GM12878 (cell line): ENCODE measurements at regions not wholly inside any gene's neighbourhood (a gene's known extent, or its start where the extent isn't known, plus 50 kb on each side); places are given as distances from the start of the nearest gene placed in this dataset.

Source experiments
- ATAC-seq: fragments of 200-7000 bp; cut with Tn5 transposase; 3 replicates; pipeline ENCODE4 v1.9.1; 2020; ENCODE audit warnings: mild to moderate bottlenecking, moderate library complexity
- BruUV-seq: library from RNA; stranded (reverse); fragments of 400-500 nt; replicated peaks from 2 replicates; lab custom pipeline; 2021; lab: Mats Ljungman, UMichigan
- CTCF ChIA-PET: fragments of 300-600 bp; sonication (Branson Sonifier 250); formaldehyde crosslinking; extraction: SDS; loops from one replicate; lab custom pipeline; 2021; ENCODE audit warnings: inconsistent platforms; lab: Yijun Ruan, JAX
- POLR2A ChIA-PET: fragments of 350-600 bp; formaldehyde crosslinking; extraction: SDS; loops from one replicate; lab custom pipeline; 2021; ENCODE audit warnings: inconsistent platforms; lab: Charles Lee
- RAD21 ChIA-PET: fragments of 300-600 bp; sonication (Branson Sonifier 250); formaldehyde crosslinking; loops from one replicate; lab custom pipeline; 2023; ENCODE audit warnings: antibody characterized with exemption; ENCODE audit not compliant: unreplicated experiment; lab: Charles Lee
- SMC1A ChIA-PET: fragments of 300-600 bp; sonication (Branson Sonifier 250); formaldehyde crosslinking; loops from one replicate; lab custom pipeline; 2023; ENCODE audit not compliant: unreplicated experiment, uncharacterized antibody; lab: Charles Lee
- DNase-seq: peaks from one replicate; pipeline ENCODE4 v3.0.0-alpha.2; 2011; ENCODE audit warnings: low read depth, low spot score
- FAIRE-seq: peaks from 3 replicates; lab custom pipeline; 2011; peaks lifted over from hg19 to GRCh38; lab: Jason Lieb, UNC
- H2AFZ ChIP-seq: 2 replicates; pipeline ENCODE4 v1.6.0; 2011; ENCODE audit warnings: low read depth, low read length, control low read depth; ENCODE audit not compliant: control insufficient read depth
- H3K27ac ChIP-seq: 2 replicates; pipeline ENCODE4 v1.5.1; 2011; ENCODE audit warnings: control low read depth; ENCODE audit not compliant: control insufficient read depth, insufficient read depth
- H3K27me3 ChIP-seq, 2 experiments: replicated peaks in 1 of 2; 2 replicates each; pipeline versions ENCODE4 v1.6.0 to v1.6.1; 2011; ENCODE audit warnings: low read length in 1 of 2; ENCODE audit not compliant: control insufficient read depth in 2 of 2, insufficient read depth in 2 of 2
- H3K36me3 ChIP-seq, 2 experiments: 2 replicates each; pipeline ENCODE4 v1.5.1; 2011; ENCODE audit warnings: low read length in 1 of 2; ENCODE audit not compliant: control insufficient read depth in 2 of 2, insufficient read depth in 2 of 2
- H3K4me1 ChIP-seq: 2 replicates; pipeline ENCODE4 v1.6.1; 2011; ENCODE audit warnings: mild to moderate bottlenecking, low read length, moderate library complexity, mixed read lengths; ENCODE audit not compliant: control insufficient read depth, insufficient read depth
- H3K4me2 ChIP-seq: 2 replicates; pipeline ENCODE4 v1.6.0; 2011; ENCODE audit warnings: control low read depth; ENCODE audit not compliant: control insufficient read depth, insufficient read depth
- H3K4me3 ChIP-seq: fragments of 200-600 bp; sonication (generic); 2 replicates; pipeline ENCODE4 v1.5.1; 2016
- H3K79me2 ChIP-seq: 2 replicates; pipeline ENCODE4 v1.6.0; 2011; ENCODE audit warnings: low read length; ENCODE audit not compliant: control insufficient read depth, insufficient read depth
- H3K9ac ChIP-seq: 2 replicates; pipeline ENCODE4 v1.8.0; 2011; ENCODE audit warnings: low read length, control low read depth, mixed read lengths; ENCODE audit not compliant: control insufficient read depth, insufficient read depth
- H3K9me3 ChIP-seq: replicated peaks from 3 replicates; pipeline ENCODE4 v1.5.1; 2011; ENCODE audit warnings: mild to moderate bottlenecking, low read length; ENCODE audit not compliant: control insufficient read depth, insufficient read depth
- H4K20me1 ChIP-seq: 2 replicates; pipeline ENCODE4 v1.6.0; 2011; ENCODE audit not compliant: control insufficient read depth, insufficient read depth
- BHLHE40 ChIP-seq, 2 experiments: fragments of 450-650 bp in 1 of 2; IDR thresholded peaks; 2 replicates each; pipeline ENCODE4 v1.6.1; 2011 to 2017; ENCODE audit warnings: low read depth in 2 of 2, borderline replicate concordance in 1 of 2, improper control_type of control experiment in 1 of 2, low read length in 1 of 2, mild to moderate bottlenecking in 1 of 2
- CTCF ChIP-seq, 3 experiments: IDR thresholded peaks in 2 of 3; conservative IDR thresholded peaks in 1 of 3; 2 replicates each; pipeline ENCODE4 v1.5.1; 2011; ENCODE audit warnings: low read depth in 3 of 3, low read length in 3 of 3, mild to moderate bottlenecking in 3 of 3, control low read depth in 2 of 3, moderate library complexity in 2 of 3, inconsistent platforms in 1 of 3, mixed read lengths in 1 of 3; ENCODE audit not compliant: control insufficient read depth in 2 of 3, insufficient read depth in 1 of 3; ENCODE audit errors: extremely low read depth in 1 of 3
- EGR1 ChIP-seq, 2 experiments: IDR thresholded peaks; 1 replicate in 1 of 2; 2 replicates in 1 of 2; pipeline ENCODE4 v1.6.1; 2011 to 2012; ENCODE audit warnings: low read depth in 2 of 2, low read length in 2 of 2, borderline replicate concordance in 1 of 2, mild to moderate bottlenecking in 1 of 2, moderate library complexity in 1 of 2
- FOS ChIP-seq: IDR thresholded peaks from 3 replicates; pipeline ENCODE4 v1.6.1; 2011; ENCODE audit warnings: borderline replicate concordance; ENCODE audit not compliant: insufficient read length; ENCODE audit errors: extremely low read depth
- IRF3 ChIP-seq: fragments of 450-650 bp; IDR thresholded peaks from 2 replicates; pipeline ENCODE4 v1.6.1; 2014; ENCODE audit warnings: mild to moderate bottlenecking
- MAX ChIP-seq: IDR thresholded peaks from 2 replicates; pipeline ENCODE4 v1.6.1; 2012; ENCODE audit warnings: low read depth, low read length, improper control_type of control experiment
- MTA2 ChIP-seq: fragments of 450-650 bp; IDR thresholded peaks from 2 replicates; pipeline ENCODE4 v1.6.1; 2016; ENCODE audit warnings: low read depth, mild to moderate bottlenecking, moderate library complexity
- MXI1 ChIP-seq: fragments of 150-350 bp; IDR thresholded peaks from 2 replicates; pipeline ENCODE4 v1.6.1; 2011; ENCODE audit warnings: low read depth, mild to moderate bottlenecking, inconsistent platforms, low read length, improper control_type of control experiment
- PML ChIP-seq: IDR thresholded peaks from 2 replicates; pipeline ENCODE4 v1.6.1; 2012; ENCODE audit warnings: low read length, inconsistent platforms
- RAD51 ChIP-seq: fragments of 450-650 bp; IDR thresholded peaks from 2 replicates; pipeline ENCODE4 v1.6.1; 2016; ENCODE audit warnings: moderate library complexity, mild to moderate bottlenecking, inconsistent platforms
- REST ChIP-seq: IDR thresholded peaks from 2 replicates; pipeline ENCODE4 v1.6.1; 2012; ENCODE audit warnings: mild to moderate bottlenecking, low read depth, low read length
- SMAD1 ChIP-seq: fragments of 450-650 bp; IDR thresholded peaks from 2 replicates; pipeline ENCODE4 v1.6.1; 2018; ENCODE audit warnings: mild to moderate bottlenecking, low read depth; ENCODE audit not compliant: partially characterized antibody
- SMAD5 ChIP-seq: IDR thresholded peaks from 2 replicates; pipeline ENCODE4 v1.6.1; 2016; ENCODE audit warnings: antibody characterized with exemption, low read depth
- TCF3 ChIP-seq: IDR thresholded peaks from 2 replicates; pipeline ENCODE4 v1.6.1; 2012; ENCODE audit warnings: low read depth, mild to moderate bottlenecking, low read length, borderline replicate concordance; ENCODE audit not compliant: insufficient read depth
- USF2 ChIP-seq: IDR thresholded peaks from 2 replicates; pipeline ENCODE4 v1.6.1; 2011; ENCODE audit warnings: low read depth, low read length, improper control_type of control experiment, borderline replicate concordance
- ZZZ3 ChIP-seq: IDR thresholded peaks from 2 replicates; pipeline ENCODE4 v1.6.1; 2011; ENCODE audit warnings: low read depth; ENCODE audit not compliant: control insufficient read depth, insufficient read length
- WGBS: methylation state at CpG from one replicate; pipeline ENCODE4 v1.1.6; 2016; ENCODE audit warnings: low lambda C conversion rate; ENCODE audit not compliant: insufficient replicate concordance, insufficient coverage; ENCODE audit errors: missing lambda C conversion rate; 5-methylcytosine and 5-hydroxymethylcytosine counted together
- in situ Hi-C: fragments of 300-500 bp; cut with MboI; formaldehyde crosslinking; loops from 9 replicates; pipeline ENCODE4 v1.14.3; 2018; ENCODE audit warnings: mixed read lengths
- intact Hi-C: fragments of 100-400 bp; cut with micrococcal nuclease; formaldehyde crosslinking; loops from one replicate; pipeline ENCODE4 v1.14.2; 2022; ENCODE audit not compliant: unreplicated experiment

- TF ChIP-seq FOS (no peak), CTCF (IDR thresholded peaks at IDR 0.05 in 2 of 3, conservative IDR thresholded peaks at IDR 0.05 in 1 of 3; ENCODE audit: control insufficient read depth in 2 of 3, extremely low read depth in 1 of 3, insufficient read depth in 1 of 3, low read depth in 3 of 3, low read length in 3 of 3) (no peak), SMAD5 (no peak), EGR1 (IDR thresholded peaks at IDR 0.05; ENCODE audit: borderline replicate concordance in 1 of 2, low read depth in 2 of 2, low read length in 2 of 2) (no peak), MXI1 (no peak)
These were observed 51.5 kb upstream of the NMNAT3 start (continued) for GRCh38 chr3:139729300-139729699.

- Histone ChIP-seq H4K20me1 (no peaks in the 10 kb centered on the region), H3K4me1 (no peaks in the 10 kb centered on the region), H3K4me3 (no peak overlapping the region), H3K9me3 (no peaks in the 10 kb centered on the region), H3K9ac (no peak overlapping the region), H3K27ac (no peak overlapping the region), H3K36me3 (no peaks in the 10 kb centered on the region), H3K27me3 (no peaks in the 10 kb centered on the region; a peak in 1 of 4 replicates), H2AFZ (no peak overlapping the region)
- no TSS peak for BruUV-seq
- ChIA-PET CTCF (no interaction called here), POLR2A (no interaction called here), RAD21 (no interaction called here)
- WGBS: 51% methylated on average over 5 of the region's 5 CpGs
- no peak for DNase-seq
- in situ Hi-C loops: no loop called here
- TF ChIP-seq RAD51 (no peak), ZZZ3 (no peak), SMAD1 (no peak), USF2 (no peak), PML (no peak), IRF3 (no peak), REST (no peak), TCF3 (no peak), BHLHE40 (IDR thresholded peaks at IDR 0.05; ENCODE audit: borderline replicate concordance in 1 of 2, low read depth in 2 of 2, low read length in 1 of 2) (no peak), MTA2 (no peak), MAX (no peak), EGR1 (IDR thresholded peaks at IDR 0.05; ENCODE audit: borderline replicate concordance in 1 of 2, low read depth in 2 of 2, low read length in 2 of 2) (no peak)
- TF ChIP-seq, all 136 proteins: peak for 0
- intact Hi-C loops: no loop called here
- FAIRE-seq (no peak), ATAC-seq (no peak)
- Histone ChIP-seq H3K4me2 (no peak overlapping the region), H3K79me2 (no peaks in the 10 kb centered on the region)
- SMC1A ChIA-PET: no interaction called here
These were observed 50.6 kb upstream of the NMNAT3 start for GRCh38 chr3:139728414-139728813.
